D721Med (cell line): ENCODE measurements at regions not wholly inside any gene's neighbourhood (a gene's known extent, or its start where the extent isn't known, plus 50 kb on each side); places are given as distances from the start of the nearest gene placed in this dataset.

ENCODE experiments used
- DNase-seq: peaks from one replicate; pipeline ENCODE4 v3.0.0; 2011; ENCODE audit warnings: low spot score; ENCODE audit not compliant: insufficient read length
- FAIRE-seq: peaks from 2 replicates; lab custom pipeline; 2011; peaks lifted over from hg19 to GRCh38; lab: Jason Lieb, UNC
- CTCF ChIP-seq: IDR thresholded peaks from 2 replicates; pipeline ENCODE4 v1.5.1; 2012; ENCODE audit warnings: mild to moderate bottlenecking, control low read depth; ENCODE audit not compliant: insufficient read depth; ENCODE audit errors: missing control alignments

GRCh38 chr9:80701061-80701460 lies 988.3 kb downstream of the TLE1 start:
- FAIRE-seq (no peak), DNase-seq (no peak)
- no peak for TF ChIP-seq CTCF

DNA sequence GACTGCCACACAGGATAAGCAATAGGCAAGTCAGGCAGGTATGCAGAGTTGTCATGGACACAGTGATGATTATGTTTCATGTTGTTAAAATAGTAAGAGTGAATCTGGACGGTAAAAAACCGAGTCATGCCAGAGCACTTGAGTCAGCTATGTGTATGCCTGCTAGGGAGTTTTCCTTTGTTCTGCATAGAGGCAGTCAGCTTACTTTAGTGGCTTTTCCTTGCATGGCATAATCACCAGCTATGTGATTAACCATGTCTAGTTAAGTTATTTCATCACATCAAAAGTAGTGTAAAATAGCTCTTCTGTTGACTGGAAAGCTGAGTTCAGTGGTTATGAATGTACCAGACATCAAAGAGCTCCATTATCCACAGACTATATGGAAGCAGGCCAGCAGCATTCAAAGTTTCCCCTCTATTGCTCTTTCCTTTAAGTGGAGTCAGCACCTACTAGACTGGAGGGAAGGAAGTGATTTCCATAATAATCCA lies 989.8 kb downstream of the TLE1 start:
- DNase-seq (no peak), FAIRE-seq (no peak)
- no peak for TF ChIP-seq CTCF

- DNase-seq (no peak), FAIRE-seq (no peak)
- no peak for TF ChIP-seq CTCF
These were observed 990.5 kb downstream of the TLE1 start for GRCh38 chr9:80698725-80699410.

DNA sequence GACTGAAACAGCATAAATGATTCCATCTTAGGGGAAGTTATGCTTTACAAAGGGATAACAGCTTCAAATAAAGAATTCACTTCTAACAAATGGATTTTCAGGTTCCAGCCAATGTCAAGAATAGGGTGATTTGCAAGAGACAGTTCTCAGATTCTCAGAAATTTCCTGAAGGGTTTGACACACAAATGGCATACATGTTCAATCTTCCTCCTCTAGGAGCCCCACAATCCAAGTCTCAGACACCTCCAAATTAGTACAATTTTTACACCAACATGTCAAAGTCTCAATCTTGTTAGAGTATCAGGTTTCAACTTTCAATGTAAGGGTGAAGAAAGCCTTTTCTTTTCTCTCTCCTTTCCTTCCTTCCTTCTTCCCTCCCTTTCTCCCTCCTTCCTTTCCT lies 996.6 kb downstream of the TLE1 start:
- no peak for DNase-seq
- TF ChIP-seq CTCF: no peak
- FAIRE-seq: no peak

- DNase-seq (no peak), FAIRE-seq (no peak)
- no peak for TF ChIP-seq CTCF
These were observed 998.1 kb downstream of the TLE1 start for GRCh38 chr9:80691229-80691628.

GRCh38 chr9:80690349-80690939 lies 998.9 kb downstream of the TLE1 start:
- TF ChIP-seq CTCF: no peak
- FAIRE-seq (no peak), DNase-seq (no peak)

GRCh38 chr9:80679916-80680315 lies 1009.4 kb downstream of the TLE1 start:
- no peak for DNase-seq
- TF ChIP-seq CTCF: no peak
- no peak for FAIRE-seq
